ENCODE measurements at regions not wholly inside any gene's neighbourhood (a gene's known extent, or its start where the extent isn't known, plus 50 kb on each side); places are given as distances from the start of the nearest gene placed in this dataset.
"Not testable (repeated sequence)": the region's sequence is repeated elsewhere in the genome, so short reads cannot be mapped to it uniquely, and the experiment has no call there.

DNA sequence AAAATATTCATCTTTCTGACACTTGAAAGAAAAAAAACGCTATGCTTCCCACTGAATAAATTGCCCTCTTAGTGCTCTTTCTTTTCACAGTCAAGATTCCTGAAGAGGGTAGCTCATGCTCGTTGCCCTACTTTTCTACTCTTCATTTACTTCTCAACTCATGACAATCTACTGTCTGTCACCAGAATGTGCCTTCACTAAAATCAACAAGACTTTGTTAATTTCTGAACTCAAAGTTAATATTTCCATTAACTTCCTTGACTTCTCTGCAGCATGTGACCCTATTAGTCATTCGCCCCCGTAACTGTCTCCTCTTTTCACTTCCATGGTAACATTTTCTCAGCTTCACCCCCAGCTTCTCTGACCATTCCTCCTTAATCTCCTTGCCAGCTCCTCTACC, 98.9 kb upstream of the MAPRE2 start:
- DNase-seq (no peak), ATAC-seq (ENCODE audit: low read depth in 2 of 2) (no peak)
- Mint-ChIP-seq H3K36me3 (no peaks in the 10 kb centered on the region), H3K4me1 (no peaks in the 10 kb centered on the region), H3K27me3 (peaks cover 14 to 30% (median 20%) of the 10 kb centered on the region in 3 donors), H3K27ac (no peak overlapping the region), H3K9me3 (no peaks in the 10 kb centered on the region), H3K4me3 (no peak overlapping the region)

DNA sequence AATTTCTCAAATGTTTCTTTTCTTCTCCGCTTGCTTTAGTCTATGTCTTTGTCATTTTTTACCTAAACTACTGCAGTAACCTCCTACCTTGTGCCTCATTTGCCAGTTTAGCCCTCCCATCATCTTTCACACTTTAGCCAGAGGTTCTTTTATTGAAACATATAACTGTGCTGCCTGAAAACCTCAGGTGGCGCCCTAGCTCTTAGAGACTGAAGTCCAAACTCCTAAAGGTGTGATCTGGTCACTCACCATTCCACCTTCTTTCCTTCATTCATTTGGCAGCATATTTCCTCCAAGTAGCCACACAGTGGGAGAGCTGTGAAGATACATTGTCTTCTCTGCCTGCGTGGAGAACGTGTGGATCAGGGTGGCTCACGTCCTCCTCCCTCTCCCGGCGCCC, 98.2 kb upstream of the MAPRE2 start:
- no peaks in the 10 kb centered on the region for H3K9me3 Mint-ChIP-seq
- H3K4me3 Mint-ChIP-seq: no peak overlapping the region
- H3K36me3 Mint-ChIP-seq: no peaks in the 10 kb centered on the region

DNA sequence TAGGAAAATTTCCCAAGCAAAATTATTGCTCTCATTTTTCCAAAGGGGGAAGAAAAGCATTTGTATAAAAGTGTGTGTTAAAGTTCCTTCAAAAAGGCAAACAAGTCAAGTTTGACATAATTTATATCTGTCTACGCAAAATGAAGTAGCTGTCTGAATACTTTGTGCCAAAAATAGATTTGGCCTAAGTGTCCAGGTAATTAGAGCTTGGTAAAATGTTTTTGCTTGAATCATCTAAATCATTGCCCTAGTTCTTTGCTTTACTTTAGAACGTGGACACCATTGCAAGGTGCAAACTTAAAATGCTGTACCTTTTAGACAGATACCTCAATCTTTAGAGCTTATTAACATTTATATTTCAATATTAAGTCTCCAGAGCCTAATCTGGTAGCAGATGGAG, 97.6 kb upstream of the MAPRE2 start:
- ATAC-seq (ENCODE audit: low read depth in 2 of 2): no peak
- H3K4me3 Mint-ChIP-seq: no peak overlapping the region
- no peaks in the 10 kb centered on the region for H3K9me3 Mint-ChIP-seq
- no peaks in the 10 kb centered on the region for H3K36me3 Mint-ChIP-seq
- H3K27me3 Mint-ChIP-seq: peaks cover 14 to 24% (median 18%) of the 10 kb centered on the region in 3 donors
- no peak overlapping the region for H3K27ac Mint-ChIP-seq
- DNase-seq: no peak
- no peaks in the 10 kb centered on the region for H3K4me1 Mint-ChIP-seq

More for the DNA sequence above, 98.2 kb upstream of the MAPRE2 start:
- DNase-seq: no peak
- Mint-ChIP-seq H3K4me1 (no peaks in the 10 kb centered on the region), H3K27me3 (peaks cover 14 to 24% (median 20%) of the 10 kb centered on the region in 3 donors), H3K27ac (no peak overlapping the region)
- no peak for ATAC-seq (ENCODE audit: low read depth in 2 of 2)

DNA sequence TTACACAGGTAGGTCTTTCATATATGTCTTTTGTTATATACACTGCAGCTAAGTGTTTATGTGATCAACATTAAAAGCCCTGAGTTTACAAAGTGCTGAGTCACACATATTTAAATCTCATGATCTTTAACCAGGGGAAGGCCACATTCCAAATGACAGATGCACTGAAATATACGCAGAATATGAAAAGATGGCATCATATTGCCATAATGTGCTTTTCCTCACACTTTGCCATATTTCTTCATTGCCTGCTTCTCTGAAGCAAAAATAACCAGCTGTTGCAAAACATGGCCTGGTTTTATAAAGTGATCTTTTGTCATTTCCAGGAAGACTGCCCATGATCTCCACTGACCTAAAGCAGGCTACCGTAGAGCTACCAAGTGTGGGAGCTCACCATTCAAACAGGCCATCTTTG, 93.5 kb upstream of the MAPRE2 start:
- no peak for DNase-seq
- Mint-ChIP-seq H3K27me3 (peaks cover 11 to 17% (median 12%) of the 10 kb centered on the region in 3 donors), H3K4me1 (no peaks in the 10 kb centered on the region), H3K4me3 (no peak overlapping the region), H3K36me3 (no peaks in the 10 kb centered on the region), H3K27ac (no peak overlapping the region), H3K9me3 (no peaks in the 10 kb centered on the region)
- ATAC-seq (ENCODE audit: low read depth in 2 of 2): no peak

DNA sequence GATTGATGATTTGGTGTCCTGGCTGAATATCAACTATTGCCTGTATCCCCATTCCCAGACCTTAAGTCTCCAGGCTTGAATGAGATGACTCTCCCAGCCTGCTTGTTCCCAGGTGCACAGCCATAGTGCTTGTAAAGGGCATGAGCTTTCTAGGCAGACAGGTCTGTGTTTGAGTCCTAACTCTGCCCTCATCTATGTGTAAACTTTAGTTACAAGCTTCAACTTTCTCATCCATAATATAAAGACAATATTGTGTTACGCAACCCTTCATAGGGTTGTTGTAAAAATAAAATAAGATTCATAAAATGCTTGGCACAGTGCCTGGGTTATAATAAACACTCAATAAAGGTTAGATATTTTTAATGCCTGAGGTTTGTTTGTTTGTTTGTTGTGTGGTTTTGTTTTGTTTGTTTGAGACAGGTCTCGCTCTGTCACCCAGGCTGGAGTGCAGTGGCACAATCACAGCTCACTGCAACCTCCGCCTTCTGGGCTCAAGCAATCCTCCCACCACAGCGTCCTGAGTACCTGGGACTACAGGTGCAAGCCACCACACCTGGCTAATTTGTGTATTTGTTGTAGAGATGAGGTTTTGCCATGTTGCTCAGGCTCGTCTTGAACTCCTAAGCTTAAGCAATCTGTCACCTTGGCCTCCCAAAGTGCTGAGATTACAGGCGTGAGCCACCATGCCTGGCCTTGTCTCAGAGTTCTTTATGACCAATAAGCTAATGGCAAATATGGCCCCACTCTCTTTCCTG, 89.4 kb upstream of the MAPRE2 start:
- Mint-ChIP-seq H3K27ac (no peak overlapping the region), H3K27me3 (peaks cover 22 to 24% (median 23%) of the 10 kb centered on the region in 3 donors), H3K9me3 (peaks cover 0 to 7% (median 2%) of the 10 kb centered on the region in 7 donors), H3K4me3 (no peak overlapping the region), H3K4me1 (no peaks in the 10 kb centered on the region), H3K36me3 (peaks cover 0 to 4% of the 10 kb centered on the region in 2 donors)
- ATAC-seq (ENCODE audit: low read depth in 2 of 2): no peak
- DNase-seq: no peak

DNA sequence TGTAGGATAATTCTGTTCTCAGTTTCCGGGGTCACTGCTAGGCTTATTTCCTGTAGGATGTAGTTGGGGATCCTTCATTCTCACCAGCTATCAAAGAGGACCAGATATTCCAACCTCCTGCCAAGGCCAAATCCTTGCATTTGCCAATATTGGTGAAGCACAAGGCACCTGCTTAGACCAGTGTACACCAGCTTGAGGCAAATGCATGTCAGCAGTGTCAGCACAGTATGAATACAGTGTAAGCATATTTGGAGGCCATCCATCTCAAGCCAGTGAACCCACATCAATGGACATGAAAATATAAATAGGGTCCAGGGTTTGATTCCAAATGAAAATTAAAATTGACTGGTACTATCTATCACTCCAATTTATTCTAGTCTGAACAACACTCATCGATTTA, 88.0 kb upstream of the MAPRE2 start:
- Mint-ChIP-seq H3K4me3 (no peak overlapping the region), H3K9me3 (peaks cover 0 to 7% (median 2%) of the 10 kb centered on the region in 7 donors), H3K36me3 (peaks cover 0 to 4% of the 10 kb centered on the region in 2 donors), H3K27me3 (peaks cover 32 to 35% (median 32%) of the 10 kb centered on the region in 3 donors), H3K4me1 (no peaks in the 10 kb centered on the region), H3K27ac (no peak overlapping the region)
- DNase-seq: no peak
- ATAC-seq (ENCODE audit: low read depth in 2 of 2): no peak

DNA sequence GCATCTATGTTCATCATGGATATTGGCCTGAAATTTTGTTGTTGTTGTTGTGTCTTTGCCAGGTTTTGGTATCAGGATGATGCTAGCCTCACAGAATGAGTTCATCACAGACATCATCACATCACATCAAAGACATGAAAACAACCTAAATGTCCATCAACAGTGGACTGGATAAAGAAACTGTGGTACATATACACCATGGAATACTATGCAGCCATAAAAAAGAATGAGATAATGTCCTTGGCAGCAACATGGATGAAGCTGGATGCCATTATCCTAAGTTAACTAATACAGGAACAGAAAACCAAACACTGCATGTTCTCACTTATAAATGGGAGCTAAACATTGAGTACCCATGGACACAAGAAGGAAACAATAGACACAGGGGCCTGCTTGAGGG, 85.7 kb upstream of the MAPRE2 start:
- H3K4me3 Mint-ChIP-seq, H3K27ac Mint-ChIP-seq: not testable (repeated sequence)

DNA sequence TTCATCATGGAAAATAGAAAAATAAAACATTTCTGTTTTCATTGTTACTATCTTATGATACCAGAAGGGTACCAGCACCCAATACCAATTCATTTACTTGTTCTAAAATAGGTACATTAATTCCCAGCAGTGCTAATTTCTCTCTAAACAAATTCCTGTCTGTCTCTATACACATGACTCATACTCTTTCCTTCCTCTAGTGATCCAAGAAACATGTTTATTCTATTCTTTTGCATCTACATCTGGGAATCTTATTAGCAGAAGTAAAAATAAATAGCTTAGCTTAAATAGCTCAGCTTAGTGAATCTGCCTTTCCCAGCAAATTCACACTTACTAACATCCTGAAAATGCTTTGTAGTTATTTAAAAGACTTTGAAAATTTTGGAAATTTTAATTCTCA, 84.5 kb upstream of the MAPRE2 start:
- Mint-ChIP-seq H3K36me3 (peaks cover 0 to 4% of the 10 kb centered on the region in 2 donors), H3K9me3 (peaks cover 0 to 7% (median 2%) of the 10 kb centered on the region in 7 donors), H3K27me3 (peaks cover 29 to 49% (median 46%) of the 10 kb centered on the region in 3 donors), H3K4me3 (no peak overlapping the region), H3K4me1 (no peaks in the 10 kb centered on the region), H3K27ac (no peak overlapping the region)
- DNase-seq (no peak), ATAC-seq (ENCODE audit: low read depth in 2 of 2) (no peak)

More for the DNA sequence above, 85.7 kb upstream of the MAPRE2 start:
- not testable (repeated sequence) for ATAC-seq (ENCODE audit: low read depth in 2 of 2); H3K4me1 Mint-ChIP-seq; H3K9me3 Mint-ChIP-seq; DNase-seq; H3K36me3 Mint-ChIP-seq
- peaks cover 31 to 49% (median 46%) of the 10 kb centered on the region in 3 donors for H3K27me3 Mint-ChIP-seq

DNA sequence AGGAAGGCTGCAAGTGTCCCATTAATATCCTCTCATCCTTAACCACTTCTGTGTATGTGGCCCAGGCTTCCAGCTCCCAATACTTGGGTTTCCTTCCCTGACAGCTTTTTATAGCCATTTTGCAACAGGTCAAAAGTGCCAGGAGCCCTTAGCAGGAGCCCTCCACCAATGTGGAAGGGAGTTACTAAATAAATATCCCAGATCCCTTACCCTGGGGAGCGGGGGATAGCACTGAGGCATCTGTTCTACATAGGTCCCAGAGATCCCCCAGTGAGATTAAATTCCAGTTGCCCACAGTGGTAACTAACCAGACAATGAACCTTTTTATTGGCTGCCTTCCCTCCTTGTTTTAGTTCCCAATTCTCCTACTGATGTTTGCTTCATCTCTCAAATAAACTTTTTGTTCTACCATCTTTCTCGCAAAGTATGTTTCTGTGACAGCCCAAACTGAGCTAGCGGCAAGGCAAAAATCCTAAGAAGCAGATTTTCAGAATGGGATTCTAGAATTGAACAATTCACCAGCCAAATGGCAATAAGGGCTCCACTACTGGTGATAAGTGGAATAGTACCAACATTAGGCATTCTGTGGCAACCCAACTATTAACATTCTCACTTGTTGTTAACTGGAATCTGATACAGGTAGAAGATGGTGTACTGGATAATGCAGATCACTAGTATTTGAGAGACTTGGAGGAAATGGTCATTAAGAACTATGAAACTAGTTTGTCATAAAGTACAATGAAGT, 83.9 kb upstream of the MAPRE2 start:
- Mint-ChIP-seq H3K4me3 (no peak overlapping the region), H3K4me1 (no peaks in the 10 kb centered on the region), H3K27ac (no peak overlapping the region), H3K27me3 (peaks cover 27 to 49% (median 46%) of the 10 kb centered on the region in 3 donors), H3K9me3 (peaks cover 0 to 7% (median 2%) of the 10 kb centered on the region in 7 donors), H3K36me3 (peaks cover 0 to 4% of the 10 kb centered on the region in 2 donors)
- DNase-seq (no peak), ATAC-seq (ENCODE audit: low read depth in 2 of 2) (no peak)

DNA sequence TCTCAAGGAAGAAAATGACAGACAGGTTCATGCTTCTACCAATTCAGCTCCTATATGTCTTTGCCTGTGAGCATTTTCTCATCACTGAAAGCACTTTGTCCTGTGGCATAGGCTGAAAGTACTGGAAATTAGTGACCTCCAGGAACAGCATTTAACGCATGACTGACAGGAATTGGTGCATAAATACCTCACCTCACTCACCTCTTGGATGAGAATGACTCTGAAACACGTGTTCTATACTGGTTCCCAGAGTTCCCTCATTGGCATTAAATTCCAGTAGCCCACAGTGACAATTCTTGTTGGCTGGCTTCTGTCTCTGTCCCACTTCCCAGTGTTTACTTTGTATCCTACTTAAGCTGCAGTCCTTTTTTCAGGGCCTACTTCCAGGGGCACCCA, 83.4 kb upstream of the MAPRE2 start:
- Mint-ChIP-seq H3K27me3 (peaks cover 25 to 43% (median 40%) of the 10 kb centered on the region in 3 donors), H3K27ac (no peak overlapping the region), H3K4me1 (no peaks in the 10 kb centered on the region), H3K36me3 (peaks cover 0 to 4% of the 10 kb centered on the region in 2 donors), H3K4me3 (no peak overlapping the region), H3K9me3 (peaks cover 0 to 7% (median 2%) of the 10 kb centered on the region in 7 donors)
- DNase-seq: no peak
- no peak for ATAC-seq (ENCODE audit: low read depth in 2 of 2)

DNA sequence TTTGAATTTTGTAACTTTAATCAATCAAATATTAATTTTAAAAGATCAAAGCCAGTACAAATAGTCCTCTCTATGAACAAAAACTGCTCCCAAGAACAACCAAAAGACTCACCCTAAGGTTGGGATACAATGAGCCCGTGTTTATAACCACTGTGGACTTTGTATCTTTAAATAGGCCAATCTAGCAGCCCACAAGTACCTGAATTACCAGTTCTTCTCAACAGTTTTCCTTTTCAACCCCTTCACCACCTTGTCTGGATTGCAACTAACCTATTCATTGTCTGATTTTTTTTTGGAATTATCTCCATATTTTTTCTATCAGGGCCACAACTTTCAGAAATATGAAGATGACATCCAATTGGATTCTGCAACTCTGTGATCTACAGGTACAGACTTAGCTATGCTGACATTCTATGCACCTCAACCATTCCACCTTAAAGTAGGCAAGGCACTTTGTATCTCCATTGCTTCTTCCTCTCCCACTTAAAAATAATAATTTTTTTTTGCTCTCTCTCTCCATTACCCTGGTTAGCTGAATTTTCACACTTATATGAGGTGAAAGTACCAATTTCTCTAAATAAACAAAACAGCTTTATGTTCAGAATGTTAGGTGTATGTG, 81.9 kb upstream of the MAPRE2 start:
- Mint-ChIP-seq H3K4me1 (no peaks in the 10 kb centered on the region), H3K36me3 (peaks cover 0 to 4% of the 10 kb centered on the region in 2 donors), H3K9me3 (peaks cover 0 to 7% (median 2%) of the 10 kb centered on the region in 7 donors), H3K4me3 (no peak overlapping the region), H3K27ac (no peak overlapping the region), H3K27me3 (peaks cover 20 to 39% (median 37%) of the 10 kb centered on the region in 3 donors)
- no peak for ATAC-seq (ENCODE audit: low read depth in 2 of 2)
- DNase-seq: no peak

DNA sequence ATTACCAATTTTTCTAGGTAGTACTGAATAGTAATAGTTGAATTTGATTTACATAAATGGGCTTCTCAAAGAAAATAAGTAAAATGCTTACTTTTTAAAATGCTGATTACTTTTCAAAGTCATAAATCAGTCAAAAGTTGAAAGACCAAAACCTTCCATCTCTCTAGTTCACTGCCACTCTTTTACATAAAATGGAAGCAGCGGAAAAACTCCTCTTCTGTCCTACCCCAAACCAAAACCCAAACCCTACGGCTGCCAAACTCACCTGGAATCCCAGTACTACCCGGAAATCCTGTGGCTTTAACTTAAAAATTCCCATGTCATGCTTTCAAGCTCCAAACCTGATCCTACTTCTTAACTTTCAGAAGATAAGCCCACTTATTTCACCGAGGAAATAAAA, 81.2 kb upstream of the MAPRE2 start:
- Mint-ChIP-seq H3K27ac (no peak overlapping the region), H3K4me3 (no peak overlapping the region), H3K9me3 (peaks cover 0 to 7% (median 0%) of the 10 kb centered on the region in 7 donors), H3K4me1 (no peaks in the 10 kb centered on the region), H3K27me3 (peaks cover 13 to 38% (median 32%) of the 10 kb centered on the region in 3 donors), H3K36me3 (peaks cover 0 to 4% of the 10 kb centered on the region in 2 donors)
- ATAC-seq (ENCODE audit: low read depth in 2 of 2): no peak
- DNase-seq: no peak

DNA sequence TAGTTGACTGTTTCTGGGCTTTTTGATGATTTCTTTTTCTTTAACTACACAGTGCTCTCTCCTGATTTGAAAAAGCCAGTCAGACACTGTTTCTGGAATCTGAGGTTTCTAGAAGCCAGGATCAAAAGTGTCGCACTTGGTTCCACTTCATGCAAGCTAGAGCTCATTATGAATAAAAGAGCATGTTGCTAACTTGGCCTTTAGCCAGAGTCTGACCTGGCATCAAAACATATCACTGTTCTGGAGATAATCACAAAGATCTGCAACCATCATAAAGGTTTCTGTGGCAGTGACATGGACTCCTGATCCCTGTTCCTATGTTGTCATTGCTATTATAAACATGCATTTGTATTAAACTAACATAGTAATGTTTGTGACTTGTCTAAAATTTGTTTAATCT, 76.1 kb upstream of the MAPRE2 start:
- no peak overlapping the region for H3K27ac Mint-ChIP-seq

More for the DNA sequence above, 76.1 kb upstream of the MAPRE2 start:
- peaks cover 0 to 6% (median 4%) of the 10 kb centered on the region in 3 donors for H3K27me3 Mint-ChIP-seq
- H3K36me3 Mint-ChIP-seq: no peaks in the 10 kb centered on the region
- no peak overlapping the region for H3K4me3 Mint-ChIP-seq
- H3K4me1 Mint-ChIP-seq: no peaks in the 10 kb centered on the region
- DNase-seq (no peak), ATAC-seq (ENCODE audit: low read depth in 2 of 2) (no peak)
- H3K9me3 Mint-ChIP-seq: no peaks in the 10 kb centered on the region
